Ascending aorta (tissue), 2 donors: ENCODE measurements at regions not wholly inside any gene's neighbourhood (a gene's known extent, or its start where the extent isn't known, plus 50 kb on each side); places are given as distances from the start of the nearest gene placed in this dataset.

Experiments
- DNase-seq, 2 donors: peaks; one replicate each; pipeline ENCODE4 v3.0.0-alpha.2; 2019; ENCODE audit warnings: low spot score in 2 of 2
- H3K27ac ChIP-seq, 2 donors: fragments of 200-600 bp; sonication (generic); one replicate each; pipeline ENCODE4 v1.5.1; 2016 to 2017; ENCODE audit warnings: mild to moderate bottlenecking in 1 of 2
- H3K27me3 ChIP-seq: fragments of 200-600 bp; sonication (generic); one replicate; pipeline ENCODE4 v1.5.1; 2017
- H3K36me3 ChIP-seq, 2 donors: fragments of 200-600 bp; sonication (generic); one replicate each; pipeline ENCODE4 v1.5.1; 2016
- H3K4me1 ChIP-seq, 2 donors: fragments of 200-600 bp; sonication (generic); one replicate each; pipeline ENCODE4 v1.5.1; 2016 to 2017; ENCODE audit warnings: mild to moderate bottlenecking in 1 of 2
- H3K4me3 ChIP-seq, 2 donors: fragments of 200-600 bp; sonication (generic); one replicate each; pipeline ENCODE4 v1.5.1; 2016 to 2017; ENCODE audit warnings: mild to moderate bottlenecking in 1 of 2
- H3K9me3 ChIP-seq, 2 donors: fragments of 200-600 bp; sonication (generic); one replicate each; pipeline ENCODE4 v1.5.1; 2016
- intact Hi-C: fragments of 100-400 bp; cut with DNase I; formaldehyde crosslinking; loops from one replicate; pipeline ENCODE4 v1.15.1; 2023
- TF ChIP-seq, protein P1 (sequence below), 3 experiments: fragments of 200-600 bp in 2 of 3; fragments of 450-650 bp in 1 of 3; sonication (generic) in 2 of 3; IDR thresholded peaks; one replicate each; pipeline ENCODE4 v1.5.1; 2016 to 2019; ENCODE audit warnings: antibody characterized with exemption in 3 of 3, mild to moderate bottlenecking in 1 of 3, moderate library complexity in 1 of 3

- intact Hi-C loops: no loop called here
- DNase-seq: no peak
- Histone ChIP-seq H3K4me3 (no peak overlapping the region), H3K9me3 (no peaks in the 10 kb centered on the region), H3K36me3 (no peaks in the 10 kb centered on the region), H3K27me3 (no peaks in the 10 kb centered on the region), H3K27ac (no peak overlapping the region), H3K4me1 (no peaks in the 10 kb centered on the region)
- TF ChIP-seq, protein P1, sequence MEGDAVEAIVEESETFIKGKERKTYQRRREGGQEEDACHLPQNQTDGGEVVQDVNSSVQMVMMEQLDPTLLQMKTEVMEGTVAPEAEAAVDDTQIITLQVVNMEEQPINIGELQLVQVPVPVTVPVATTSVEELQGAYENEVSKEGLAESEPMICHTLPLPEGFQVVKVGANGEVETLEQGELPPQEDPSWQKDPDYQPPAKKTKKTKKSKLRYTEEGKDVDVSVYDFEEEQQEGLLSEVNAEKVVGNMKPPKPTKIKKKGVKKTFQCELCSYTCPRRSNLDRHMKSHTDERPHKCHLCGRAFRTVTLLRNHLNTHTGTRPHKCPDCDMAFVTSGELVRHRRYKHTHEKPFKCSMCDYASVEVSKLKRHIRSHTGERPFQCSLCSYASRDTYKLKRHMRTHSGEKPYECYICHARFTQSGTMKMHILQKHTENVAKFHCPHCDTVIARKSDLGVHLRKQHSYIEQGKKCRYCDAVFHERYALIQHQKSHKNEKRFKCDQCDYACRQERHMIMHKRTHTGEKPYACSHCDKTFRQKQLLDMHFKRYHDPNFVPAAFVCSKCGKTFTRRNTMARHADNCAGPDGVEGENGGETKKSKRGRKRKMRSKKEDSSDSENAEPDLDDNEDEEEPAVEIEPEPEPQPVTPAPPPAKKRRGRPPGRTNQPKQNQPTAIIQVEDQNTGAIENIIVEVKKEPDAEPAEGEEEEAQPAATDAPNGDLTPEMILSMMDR (IDR thresholded peaks at IDR 0.05): no peak
These were observed 302.7 kb downstream of the QKI start for GRCh38 chr6:163717106-163717764.

DNA sequence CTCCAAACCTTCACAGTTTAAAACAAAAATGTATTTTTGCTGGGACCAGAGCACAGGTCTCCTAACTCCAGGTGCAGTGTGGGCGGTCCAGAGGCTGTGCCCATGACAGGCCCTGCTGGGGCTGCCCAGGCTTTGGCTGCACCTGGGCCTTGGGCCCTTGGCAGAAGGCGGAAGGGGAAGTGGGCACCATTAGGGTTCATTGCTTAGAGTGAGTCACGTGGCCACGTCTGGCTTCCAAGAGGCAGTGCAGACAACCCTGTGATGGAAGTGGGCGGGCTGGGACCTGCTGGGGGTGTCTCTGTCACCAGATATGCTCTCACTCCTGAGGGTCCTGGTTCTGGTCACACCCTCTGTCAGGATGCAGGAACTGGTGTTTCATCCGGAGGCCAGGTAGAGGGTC lies 302.2 kb downstream of the QKI start:
- no peaks in the 10 kb centered on the region for H3K9me3 ChIP-seq
- H3K4me1 ChIP-seq: no peaks in the 10 kb centered on the region
- no peaks in the 10 kb centered on the region for H3K36me3 ChIP-seq
- no peak overlapping the region for H3K27ac ChIP-seq
- H3K4me3 ChIP-seq: no peak overlapping the region
- intact Hi-C loops: no loop called here
- H3K27me3 ChIP-seq: no peaks in the 10 kb centered on the region
- TF ChIP-seq, protein P1 (IDR thresholded peaks at IDR 0.05): no peak
- DNase-seq: no peak

- TF ChIP-seq, protein P1 (IDR thresholded peaks at IDR 0.05): no peak
- Histone ChIP-seq H3K27ac (no peak overlapping the region), H3K36me3 (no peaks in the 10 kb centered on the region), H3K9me3 (no peaks in the 10 kb centered on the region), H3K4me3 (no peak overlapping the region), H3K4me1 (no peaks in the 10 kb centered on the region), H3K27me3 (no peaks in the 10 kb centered on the region)
- no peak for DNase-seq
- intact Hi-C loops: no loop called here
These were observed 301.3 kb downstream of the QKI start for GRCh38 chr6:163715846-163716245.

GRCh38 chr6:163714179-163714578 lies 299.7 kb downstream of the QKI start:
- Histone ChIP-seq H3K4me1 (no peaks in the 10 kb centered on the region), H3K27me3 (no peaks in the 10 kb centered on the region), H3K9me3 (no peaks in the 10 kb centered on the region), H3K36me3 (no peaks in the 10 kb centered on the region), H3K27ac (no peak overlapping the region), H3K4me3 (no peak overlapping the region)
- DNase-seq: no peak
- intact Hi-C loops: no loop called here
- TF ChIP-seq, protein P1 (IDR thresholded peaks at IDR 0.05): no peak

DNA sequence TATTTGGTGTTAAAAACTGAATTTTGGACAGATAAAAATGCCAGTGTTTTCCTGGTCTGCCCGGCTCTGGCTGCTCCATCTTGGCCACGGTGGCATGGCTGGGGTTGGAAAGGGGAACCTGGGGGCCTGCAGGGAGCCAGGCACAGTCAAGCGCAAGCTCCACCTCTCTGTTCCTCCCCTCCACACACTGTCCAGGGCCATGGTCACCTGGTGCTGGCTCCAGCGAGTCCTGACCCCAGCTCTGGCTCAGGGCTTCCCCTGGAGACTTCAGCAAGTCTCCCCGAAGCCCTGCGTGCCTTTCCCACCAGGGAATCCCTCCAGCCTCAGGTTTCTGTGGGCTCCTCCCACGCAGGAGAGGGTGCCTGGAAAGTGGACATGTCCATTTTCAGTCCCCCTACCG lies 298.5 kb downstream of the QKI start:
- Histone ChIP-seq H3K27ac (peak overlapping the region in 1 of 2 donors; percentile 19), H3K4me1 (no peaks in the 10 kb centered on the region), H3K27me3 (no peaks in the 10 kb centered on the region), H3K36me3 (no peaks in the 10 kb centered on the region), H3K4me3 (no peak overlapping the region), H3K9me3 (no peaks in the 10 kb centered on the region)
- peak in 1 of 2 donors; percentile 59 for DNase-seq
- intact Hi-C loops: no loop called here
- TF ChIP-seq, protein P1 (IDR thresholded peaks at IDR 0.05): no peak

- intact Hi-C loops: no loop called here
- no peak overlapping the region for H3K4me3 ChIP-seq
- no peaks in the 10 kb centered on the region for H3K36me3 ChIP-seq
- no peak for DNase-seq
- TF ChIP-seq, protein P1 (IDR thresholded peaks at IDR 0.05): no peak
- H3K9me3 ChIP-seq: no peaks in the 10 kb centered on the region
- peaks cover 2 to 3% of the 10 kb centered on the region in 2 donors for H3K4me1 ChIP-seq
- no peaks in the 10 kb centered on the region for H3K27me3 ChIP-seq
- H3K27ac ChIP-seq: peak overlapping the region in 1 of 2 donors; percentile 19
These were observed 298.0 kb downstream of the QKI start for GRCh38 chr6:163712566-163712961.
